Amniotic epithelial cell (primary cell): ENCODE measurements at regions not wholly inside any gene's neighbourhood (a gene's known extent, or its start where the extent isn't known, plus 50 kb on each side); places are given as distances from the start of the nearest gene placed in this dataset.

ENCODE experiments used
- DNase-seq: peaks from one replicate; pipeline ENCODE4 v3.0.0-alpha.2; 2010; ENCODE audit warnings: low read depth

DNA sequence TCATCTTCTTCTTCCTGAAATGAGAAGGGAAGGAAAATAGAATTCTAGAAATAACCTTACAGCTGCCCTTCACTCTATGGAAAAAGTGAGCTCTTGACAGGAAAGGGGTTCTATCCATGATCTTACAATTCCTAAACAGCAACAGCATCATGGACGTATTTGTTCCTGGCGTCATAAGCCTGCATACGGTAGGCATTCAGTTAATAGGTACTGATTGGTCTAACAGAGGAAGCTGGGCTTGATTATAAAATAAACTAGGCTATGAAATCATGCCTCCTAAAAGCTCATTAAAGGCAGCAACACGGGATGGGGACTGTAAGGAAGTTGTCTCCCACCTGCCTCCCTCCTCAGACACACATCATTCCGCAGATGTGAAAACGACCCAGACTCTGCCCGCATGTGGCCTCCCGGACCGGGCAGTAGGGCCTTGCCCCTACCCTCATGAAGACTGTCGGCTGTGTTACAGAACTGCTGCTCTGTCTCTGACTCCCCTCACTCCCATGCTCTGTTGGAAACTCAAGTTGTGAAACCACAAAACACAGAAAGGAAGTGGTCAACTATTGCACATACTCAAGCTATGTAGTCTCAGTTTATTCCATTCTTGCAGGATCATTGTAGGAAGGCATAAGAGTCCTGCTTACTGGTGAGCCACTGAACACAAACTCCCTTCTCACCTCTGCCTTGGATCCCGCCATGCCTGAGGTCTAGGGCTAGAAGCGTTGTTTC lies 129.8 kb downstream of the DLEU7 start:
- DNase-seq = peak; percentile 97

DNA sequence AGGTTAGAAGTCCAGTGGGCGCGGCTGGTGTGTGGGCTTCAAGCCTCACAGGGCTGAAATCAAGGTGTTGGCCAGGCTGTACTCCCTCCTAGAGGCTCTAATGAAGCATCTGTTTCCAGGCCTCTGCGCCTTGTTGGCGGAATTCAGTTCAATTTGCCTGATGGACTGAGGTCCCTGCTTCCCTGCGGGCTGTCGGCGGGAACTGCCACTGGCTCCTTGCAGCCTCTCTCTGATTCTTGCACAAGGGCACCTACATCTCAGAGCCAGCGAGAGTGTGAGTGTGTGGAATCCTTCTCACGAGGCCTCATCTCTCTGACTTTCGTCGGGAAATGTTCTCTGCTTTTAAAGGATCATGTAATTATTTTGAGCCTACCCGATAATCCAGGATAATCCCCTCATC lies 128.6 kb downstream of the DLEU7 start:
- no peak for DNase-seq

DNA sequence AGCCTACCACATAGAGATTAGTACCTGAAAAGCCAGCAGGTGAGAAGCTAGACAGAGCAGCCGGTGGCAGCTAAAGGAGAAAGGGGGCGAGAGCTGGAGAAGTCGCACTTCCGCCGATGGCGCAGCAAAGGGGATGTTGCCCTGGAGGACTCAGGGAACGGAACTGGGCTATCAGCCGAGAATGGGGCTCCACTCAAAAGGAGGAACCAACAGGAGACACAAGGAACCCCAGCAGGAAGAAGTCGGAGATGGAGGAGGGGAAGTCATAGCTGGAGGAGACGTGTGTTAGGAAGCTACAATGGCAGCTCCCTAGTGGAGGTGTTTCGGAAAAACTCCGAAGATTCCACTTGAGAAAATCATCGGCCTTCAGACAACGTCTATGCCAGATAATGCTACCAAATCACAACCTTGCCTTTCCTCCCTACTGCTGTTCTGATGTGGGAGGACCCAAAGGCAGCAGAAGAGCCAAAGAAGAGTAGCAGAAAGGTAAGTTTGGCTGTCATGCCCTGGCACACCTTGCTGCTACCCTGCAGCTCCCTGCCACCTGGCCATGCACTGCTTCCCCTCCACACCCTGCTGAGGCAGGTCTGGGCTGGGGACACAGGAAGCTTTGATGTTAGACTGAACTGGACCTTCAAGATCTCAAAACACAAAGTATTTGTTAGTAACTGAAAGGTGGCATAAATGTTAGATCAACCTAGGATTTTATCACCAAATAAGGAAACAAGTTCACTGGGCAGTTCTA lies 127.9 kb downstream of the DLEU7 start:
- DNase-seq = no peak

DNA sequence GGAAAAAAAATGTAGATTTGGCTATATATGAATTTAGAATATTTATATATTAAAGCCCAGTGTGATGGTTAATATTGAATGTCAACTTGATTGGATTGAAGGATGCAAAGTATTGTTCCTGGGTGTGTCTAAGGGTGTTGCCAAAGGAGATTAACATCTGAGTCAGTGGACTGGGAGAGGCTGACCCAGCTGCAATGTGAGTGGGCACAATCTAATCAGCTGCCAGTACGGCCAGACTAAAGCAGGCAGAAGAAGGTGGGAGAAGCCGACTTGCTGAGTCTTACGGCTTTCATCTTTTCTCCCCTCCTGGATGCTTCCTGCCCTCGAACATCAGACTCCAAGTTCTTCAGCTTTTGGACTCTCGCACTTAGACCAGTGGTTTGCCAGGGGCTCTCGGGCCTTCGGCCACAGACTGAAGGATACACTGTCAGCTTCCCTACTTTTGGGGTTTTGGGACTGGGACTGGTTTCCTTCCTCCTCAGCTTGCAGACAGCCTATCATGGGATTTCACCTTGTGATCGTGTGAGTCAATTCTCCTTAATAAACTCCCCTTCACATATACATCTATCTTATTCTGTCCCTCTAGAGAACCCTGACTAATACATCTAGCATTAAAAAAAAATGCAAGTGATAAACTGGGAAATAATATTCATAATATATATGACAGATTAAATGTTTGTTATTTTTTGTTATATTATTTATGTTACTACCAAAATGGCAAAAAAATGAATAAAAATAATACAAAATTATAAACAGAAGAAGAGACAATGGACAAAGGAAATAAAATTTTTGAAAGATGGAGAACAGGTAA lies 122.4 kb downstream of the DLEU7 start:
- DNase-seq = peak; percentile 55

DNA sequence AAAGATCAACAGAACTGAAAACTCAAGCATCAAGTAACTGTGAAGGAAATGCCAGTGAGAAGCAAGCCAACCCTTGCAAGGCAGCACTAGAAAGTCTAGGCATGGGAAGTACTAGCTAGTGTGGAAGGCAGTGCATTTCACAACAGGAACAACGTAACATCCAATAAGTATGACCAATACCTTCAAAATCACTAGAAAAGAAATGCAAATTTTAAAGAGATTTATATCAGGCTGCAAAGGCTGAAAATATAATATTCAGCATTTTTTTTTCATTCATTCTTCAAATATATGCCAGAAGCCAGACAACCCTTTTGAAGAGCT lies 121.9 kb downstream of the DLEU7 start:
- no peak for DNase-seq

DNA sequence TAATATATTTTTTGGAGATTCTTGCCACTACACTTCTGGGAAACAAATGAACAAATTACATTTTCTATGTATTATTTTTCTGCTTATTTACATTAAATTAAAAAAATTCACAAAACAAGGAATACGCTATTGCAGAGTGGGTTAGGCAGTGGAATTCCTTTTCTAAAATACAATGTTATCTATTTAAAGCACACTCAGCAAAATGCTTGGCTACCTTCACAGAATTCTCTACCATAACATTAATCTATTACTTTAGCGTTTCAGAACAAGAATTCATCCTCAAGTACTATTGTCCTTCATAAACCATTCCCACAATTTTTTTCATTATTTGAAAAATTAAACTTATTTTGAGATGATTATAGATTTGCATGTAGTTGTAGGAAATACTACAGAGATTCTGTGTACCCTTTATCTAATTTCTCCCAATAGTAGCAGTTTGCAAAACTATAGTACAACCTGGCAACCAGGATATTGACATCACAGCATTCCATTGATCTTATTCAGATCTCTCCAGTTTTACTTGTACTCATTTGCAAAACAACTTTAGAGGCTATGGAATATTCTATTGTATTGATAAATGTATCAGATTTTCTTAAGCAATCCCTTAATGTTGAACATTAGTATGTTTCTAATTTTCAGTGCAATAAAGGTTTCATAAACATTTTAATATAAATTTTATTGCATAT lies 120.9 kb downstream of the DLEU7 start:
- no peak for DNase-seq

DNA sequence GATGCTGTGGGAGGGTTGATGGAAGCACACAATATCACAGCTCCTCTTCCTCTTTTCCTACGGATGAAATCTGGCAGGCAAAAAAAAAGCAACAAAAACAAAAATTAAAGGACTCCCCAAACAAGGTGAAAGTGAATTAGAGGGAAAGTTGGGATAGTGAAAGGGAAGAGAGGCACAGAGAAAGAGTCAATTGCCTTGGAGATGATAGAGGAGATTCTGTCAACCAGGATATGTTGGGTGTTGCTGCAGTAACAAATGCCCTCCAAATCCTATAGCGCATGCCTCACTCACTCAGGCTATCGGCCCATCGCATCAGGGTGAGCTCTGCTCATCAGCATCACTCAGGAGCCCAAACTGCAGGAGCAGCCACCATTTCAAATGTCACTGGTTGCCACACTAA lies 119.1 kb downstream of the DLEU7 start:
- DNase-seq = no peak

DNA sequence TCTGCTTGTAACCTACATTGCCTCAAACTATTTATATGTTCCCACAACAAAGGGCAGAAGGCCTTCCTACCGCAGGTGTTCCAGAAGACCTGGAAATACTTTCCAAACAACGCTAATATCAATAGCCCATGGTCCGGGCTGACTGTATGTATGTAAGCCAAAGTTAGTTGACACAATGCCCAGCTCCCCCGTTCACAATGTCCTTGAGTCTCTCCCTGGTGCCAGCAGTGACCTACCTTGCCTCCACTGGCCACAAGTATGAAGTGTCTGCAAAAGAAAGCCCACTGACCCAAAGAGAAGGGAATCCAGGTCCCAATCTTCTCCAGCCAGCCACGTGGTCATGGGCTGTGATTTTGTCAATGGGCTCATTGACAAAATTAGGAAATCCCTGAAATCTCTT lies 118.6 kb downstream of the DLEU7 start:
- DNase-seq = no peak

DNA sequence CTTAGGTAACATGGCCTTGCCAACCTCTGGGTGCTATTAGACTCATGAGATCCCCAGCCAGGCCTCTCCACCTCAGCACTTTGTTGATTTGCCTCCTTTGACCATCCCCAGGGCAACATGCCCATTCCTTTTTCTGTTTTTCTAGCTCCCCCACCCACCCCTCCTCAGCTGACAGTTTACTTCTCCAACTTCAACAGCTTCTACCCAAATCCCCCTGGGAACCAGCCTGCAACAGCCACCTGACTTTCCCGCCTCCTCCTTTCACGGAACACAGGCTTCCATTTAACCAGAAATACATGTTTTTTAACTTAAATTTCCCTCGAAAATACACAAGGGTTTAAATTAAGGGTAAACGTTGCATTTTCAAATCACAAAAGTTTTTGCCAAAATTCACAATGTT lies 117.3 kb downstream of the DLEU7 start:
- no peak for DNase-seq

DNA sequence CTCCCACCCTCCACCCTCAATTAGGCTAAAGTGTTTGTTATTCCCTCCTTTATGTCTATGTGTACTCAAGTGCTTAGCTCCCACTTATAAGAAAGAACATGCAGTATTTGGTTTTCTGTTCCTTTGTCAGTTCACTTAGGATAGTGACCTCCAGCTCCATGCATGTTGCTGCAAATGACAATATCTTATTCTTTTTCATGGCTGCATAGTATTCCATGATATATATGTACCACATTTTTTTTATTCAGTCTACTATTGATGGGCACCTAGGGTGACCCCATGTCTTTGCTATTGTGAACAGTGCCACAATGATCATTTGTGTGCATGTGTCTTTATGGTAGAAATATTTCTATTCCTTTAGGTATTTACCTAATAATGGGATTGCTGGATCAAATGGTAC lies 114.3 kb downstream of the DLEU7 start:
- no peak for DNase-seq

DNA sequence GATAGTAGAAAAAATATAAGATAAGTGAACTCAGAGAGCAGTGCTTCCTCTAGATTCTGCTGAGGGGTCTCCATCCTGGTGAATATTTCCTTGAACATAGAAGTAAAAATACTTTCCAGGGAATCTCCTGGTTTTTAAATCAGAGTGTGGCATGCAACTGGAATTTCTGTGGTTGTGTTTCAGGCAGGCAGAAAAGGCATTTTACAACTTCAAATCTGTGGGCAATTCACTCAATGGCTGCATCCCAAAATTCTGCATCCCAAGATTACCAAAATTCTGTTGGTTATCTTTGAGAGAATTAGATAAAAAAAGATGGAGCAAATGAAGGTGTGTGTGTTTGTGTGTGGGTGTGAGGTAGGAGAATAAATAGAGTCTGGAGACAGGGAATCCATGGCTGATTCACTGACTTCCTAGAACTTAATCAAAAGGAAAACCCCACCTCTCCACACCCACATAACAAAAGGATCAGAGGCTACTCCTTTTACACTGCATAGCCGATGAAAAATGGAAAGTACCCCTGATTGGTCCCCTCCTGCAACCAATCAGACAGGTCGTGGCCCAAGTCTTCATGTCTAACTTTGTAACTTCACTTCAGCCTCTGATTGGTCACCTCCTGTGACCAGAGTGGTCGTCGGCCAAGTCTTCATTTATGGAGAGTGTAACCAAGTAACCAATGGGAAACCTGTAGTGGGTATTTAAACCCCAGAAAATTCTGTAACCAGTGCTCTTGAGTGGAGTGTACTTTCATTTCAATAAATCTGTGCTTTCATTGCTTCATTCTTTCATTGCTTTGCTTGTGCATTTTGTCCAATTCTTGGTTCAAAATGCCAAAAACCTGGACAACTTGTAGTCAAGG lies 112.8 kb downstream of the DLEU7 start:
- DNase-seq = no peak

DNA sequence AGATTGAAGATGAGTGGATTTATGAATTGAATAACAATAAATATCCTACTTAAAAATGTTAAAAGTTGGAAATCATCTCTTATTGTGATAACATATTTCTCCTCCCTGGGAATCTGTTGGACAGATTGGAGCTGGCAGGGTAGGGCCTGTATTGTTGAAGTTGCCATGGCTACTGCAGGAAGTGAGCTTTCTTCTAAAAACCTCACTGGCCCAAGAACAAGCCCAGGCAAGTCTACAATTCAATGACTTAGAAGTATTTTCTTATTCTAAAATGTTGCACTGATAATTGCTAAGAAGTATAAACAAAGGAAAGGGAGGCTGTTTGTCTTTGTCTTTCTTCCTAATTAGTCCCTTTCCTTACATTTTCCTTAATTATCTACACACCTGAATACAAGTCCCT lies 112.1 kb downstream of the DLEU7 start:
- no peak for DNase-seq

DNA sequence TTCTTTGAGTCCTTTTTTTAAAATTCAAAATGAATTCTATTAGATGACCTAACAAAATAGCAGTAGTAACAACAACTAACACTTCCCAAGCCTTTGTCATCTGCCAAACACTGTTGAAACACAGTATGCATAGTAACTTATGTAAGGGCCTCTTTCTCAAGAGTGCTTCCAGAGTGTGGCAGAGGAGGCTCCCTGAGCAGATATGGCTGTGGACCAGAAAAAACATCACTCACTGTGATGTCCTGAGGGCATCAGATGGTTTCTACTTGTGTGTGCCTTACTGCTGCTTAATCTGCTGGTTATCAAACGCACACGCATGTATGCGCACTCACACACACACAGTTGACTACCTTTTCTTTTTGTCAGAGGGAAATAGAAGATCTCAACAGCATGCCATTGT lies 110.8 kb downstream of the DLEU7 start:
- DNase-seq = peak; percentile 67

DNA sequence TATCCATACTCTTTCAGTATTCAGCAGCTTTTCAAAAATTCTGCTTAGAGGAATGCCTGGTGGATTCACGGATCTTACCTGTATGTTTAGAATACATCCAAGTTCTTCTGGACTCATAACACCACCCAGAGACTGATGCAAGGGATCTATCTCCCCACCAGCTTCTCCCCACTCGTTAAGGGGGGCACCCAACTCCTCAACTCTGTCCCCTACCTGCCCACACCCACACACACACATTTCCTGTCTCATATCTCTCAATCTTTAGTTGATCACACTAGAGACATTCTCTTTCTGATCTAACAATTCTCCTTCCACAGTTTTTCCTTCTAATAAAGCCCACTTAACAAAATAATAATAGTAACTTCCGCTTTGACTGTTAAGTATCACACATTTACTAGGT lies 110.1 kb downstream of the DLEU7 start:
- DNase-seq = no peak

DNA sequence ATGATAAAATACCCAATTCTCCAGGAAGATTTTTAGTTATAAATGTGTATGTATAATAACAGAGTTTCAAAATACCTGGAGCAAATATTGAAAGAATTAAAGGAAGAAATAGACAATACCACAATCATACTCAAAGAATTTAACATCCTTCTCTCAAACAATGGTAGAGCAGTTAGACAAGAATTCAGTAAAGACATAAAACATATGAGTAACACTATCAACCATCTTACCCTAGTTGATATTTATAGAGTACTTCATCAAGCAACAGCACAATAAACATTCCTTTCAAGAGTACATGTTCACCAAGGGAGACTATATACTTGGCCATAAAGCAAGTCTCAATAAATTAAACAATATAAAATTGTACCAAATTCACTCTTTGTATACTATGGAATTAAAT lies 108.4 kb downstream of the DLEU7 start:
- no peak for DNase-seq

DNA sequence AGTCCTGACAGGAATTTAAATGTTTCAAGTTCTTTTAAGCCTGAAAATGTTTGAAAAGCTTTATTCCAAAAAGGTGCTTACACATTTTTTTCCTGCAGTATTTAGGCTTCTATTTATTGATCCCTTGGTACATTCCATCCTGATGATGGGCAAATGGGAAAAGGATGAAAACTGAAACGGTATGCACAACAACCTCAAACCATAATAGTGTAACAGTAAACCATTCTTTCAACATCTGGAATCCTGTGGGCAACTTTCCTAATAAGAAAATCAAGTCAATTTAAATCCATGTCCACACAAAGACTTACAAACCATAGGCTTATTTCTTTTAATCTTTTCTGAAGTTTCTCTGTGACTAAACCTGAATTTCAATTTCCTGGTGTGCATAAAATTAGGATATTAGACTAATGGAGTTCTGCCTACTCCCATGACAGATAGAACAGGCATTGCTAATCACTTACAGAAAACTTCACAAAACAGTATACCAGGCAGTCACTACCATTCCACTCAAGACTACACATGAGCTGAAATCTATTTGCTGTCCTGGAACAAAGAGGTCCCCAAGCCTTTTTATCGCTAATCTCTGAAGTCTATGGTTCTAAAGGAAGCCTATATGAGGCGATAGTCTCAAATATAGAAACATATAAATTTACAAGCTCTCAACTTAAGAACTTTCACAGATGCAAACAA lies 103.3 kb downstream of the DLEU7 start:
- peak; percentile 53 for DNase-seq

DNA sequence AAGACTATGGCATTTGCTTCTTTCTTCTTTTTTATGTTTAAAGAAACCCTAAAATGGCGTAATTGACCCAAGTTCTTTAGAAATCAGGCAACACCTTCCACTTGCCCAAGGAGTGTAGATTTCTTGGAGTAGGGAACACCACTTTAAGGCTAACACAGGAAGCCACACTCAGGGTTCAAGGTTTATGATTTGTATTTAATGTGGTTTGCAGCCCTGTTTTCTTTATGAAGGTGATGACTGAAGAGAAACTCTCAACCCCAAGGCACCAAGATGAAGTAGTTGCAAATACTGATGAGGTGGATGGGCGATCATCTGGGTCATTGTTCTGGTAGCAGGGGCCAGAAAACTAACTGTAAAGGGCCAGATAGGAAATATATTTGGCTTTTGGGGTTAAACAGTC lies 101.1 kb downstream of the DLEU7 start:
- no peak for DNase-seq

DNA sequence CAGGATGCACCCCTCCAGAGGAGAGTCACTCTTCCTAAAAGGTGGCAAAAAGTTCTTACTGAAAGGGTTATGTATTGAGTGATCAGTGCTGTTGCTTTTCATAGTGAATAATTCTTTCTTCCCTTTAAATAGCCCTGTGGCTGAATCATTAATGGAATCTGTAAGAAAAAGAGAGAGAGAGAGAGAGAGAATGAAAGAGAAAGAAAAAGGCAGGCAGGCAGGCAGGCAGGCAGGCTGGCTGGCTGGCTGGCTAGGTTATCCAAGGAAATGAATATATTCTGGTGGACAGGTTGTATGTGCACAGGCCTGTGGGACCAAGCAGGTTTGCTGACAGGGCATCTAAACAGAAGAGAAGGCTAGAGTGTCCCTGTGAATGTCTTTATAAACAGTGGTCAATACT lies 100.5 kb downstream of the DLEU7 start:
- DNase-seq = no peak

DNA sequence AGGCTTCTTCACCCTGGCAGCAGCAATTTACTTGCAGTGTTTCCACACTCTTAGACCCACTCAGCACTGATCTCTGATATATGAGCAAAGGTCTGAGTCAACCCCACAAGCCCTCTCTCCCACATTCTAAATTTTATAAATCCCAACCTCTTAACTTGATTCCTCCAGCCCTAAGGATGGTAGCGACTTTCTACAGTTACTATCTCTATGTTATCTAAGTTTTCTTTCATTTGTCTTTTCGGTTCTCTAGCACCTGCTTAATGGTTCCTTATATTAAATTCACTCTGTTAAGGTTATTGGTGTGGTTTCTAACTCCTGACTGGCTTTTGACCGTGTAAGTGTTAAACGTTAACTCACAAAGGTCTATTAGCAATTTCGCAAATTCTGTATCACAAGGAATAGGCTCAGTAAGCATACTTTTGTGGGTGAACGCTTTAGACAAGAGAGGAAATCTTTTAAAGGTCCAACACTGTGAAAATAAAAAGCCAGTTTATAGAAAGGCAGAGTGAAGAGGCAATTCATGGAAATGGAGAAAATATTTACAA lies 99.3 kb downstream of the DLEU7 start:
- no peak for DNase-seq

DNA sequence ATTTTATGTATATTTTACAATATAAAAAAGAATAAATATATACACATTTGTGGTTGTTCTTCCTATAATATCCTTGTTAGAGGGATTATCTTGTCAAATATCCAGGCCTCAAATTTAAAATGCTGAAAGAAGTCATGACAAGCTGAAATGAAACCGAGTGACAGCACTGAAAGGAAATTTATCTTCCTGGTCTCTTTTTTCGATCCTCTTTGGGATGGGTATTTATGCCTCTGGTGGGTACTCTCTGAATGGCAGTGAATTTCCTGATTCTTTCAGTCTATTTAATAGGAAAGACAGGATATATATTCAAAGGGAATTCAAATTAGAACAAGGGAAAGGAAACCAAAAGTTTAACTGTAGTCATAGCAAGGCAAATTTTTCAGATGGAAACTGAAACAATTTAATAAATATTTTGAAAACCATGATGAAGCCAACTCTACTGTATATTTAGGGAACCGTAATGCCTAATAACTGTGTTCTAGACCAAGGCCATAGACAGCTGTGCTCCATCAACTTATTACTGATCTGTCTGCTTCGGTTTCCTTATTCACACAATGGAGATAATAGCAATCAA lies 97.9 kb downstream of the DLEU7 start:
- DNase-seq = no peak
